ENCODE measurements at regions not wholly inside any gene's neighbourhood (a gene's known extent, or its start where the extent isn't known, plus 50 kb on each side); places are given as distances from the start of the nearest gene placed in this dataset.

- Mint-ChIP-seq H3K9me3 (peaks cover 0 to 4% (median 0%) of the 10 kb centered on the region in 11 donors), H3K4me1 (peaks cover 0 to 9% (median 7%) of the 10 kb centered on the region in 7 donors), H3K27me3 (peaks cover 0 to 47% (median 37%) of the 10 kb centered on the region in 5 donors), H3K27ac (no peak overlapping the region), H3K36me3 (no peaks in the 10 kb centered on the region), H3K4me3 (no peak overlapping the region)
- H3K27me3 ChIP-seq (ENCODE audit: control insufficient read depth in 2 of 2, insufficient read depth in 2 of 2, low read length in 2 of 2), result no peaks in the 10 kb centered on the region
- H3K4me3 ChIP-seq (ENCODE audit: low read length), result no peak overlapping the region
- ChIA-PET POLR2A (no interaction called here), CTCF (no interaction called here)
- H3K4me1 ChIP-seq (ENCODE audit: control insufficient read depth in 2 of 2, insufficient read depth in 2 of 2, low read length in 2 of 2), result no peaks in the 10 kb centered on the region
- no peak for DNase-seq
- no peaks in the 10 kb centered on the region for H3K36me3 ChIP-seq (ENCODE audit: control insufficient read depth in 2 of 3, insufficient read depth in 3 of 3, low read length in 3 of 3)
- H3K27ac ChIP-seq (ENCODE audit: low read depth, low read length), result no peak overlapping the region
- intact Hi-C loops (cut with micrococcal nuclease), result no loop called here
- no peak for ATAC-seq
- no peaks in the 10 kb centered on the region for H3K9me3 ChIP-seq (ENCODE audit: control insufficient read depth in 2 of 3, low read length in 3 of 3)
Observed at GRCh38 chr6:1203546-1203945, 108.4 kb upstream of the FOXQ1 start.

GRCh38 chr6:1202201-1202600 lies 109.7 kb upstream of the FOXQ1 start:
- no peaks in the 10 kb centered on the region for H3K4me1 ChIP-seq (ENCODE audit: control insufficient read depth in 2 of 2, insufficient read depth in 2 of 2, low read length in 2 of 2)
- ChIA-PET CTCF (no interaction called here), POLR2A (no interaction called here)
- Mint-ChIP-seq H3K4me1 (peaks cover 0 to 9% (median 7%) of the 10 kb centered on the region in 7 donors), H3K27ac (no peak overlapping the region), H3K9me3 (peaks cover 0 to 4% (median 0%) of the 10 kb centered on the region in 11 donors), H3K36me3 (no peaks in the 10 kb centered on the region), H3K27me3 (peaks cover 2 to 37% (median 27%) of the 10 kb centered on the region in 5 donors), H3K4me3 (no peak overlapping the region)
- ATAC-seq (no peak), DNase-seq (no peak)
- no peaks in the 10 kb centered on the region for H3K27me3 ChIP-seq (ENCODE audit: control insufficient read depth in 2 of 2, insufficient read depth in 2 of 2, low read length in 2 of 2)
- H3K4me3 ChIP-seq (ENCODE audit: low read length), result no peak overlapping the region
- no peaks in the 10 kb centered on the region for H3K36me3 ChIP-seq (ENCODE audit: control insufficient read depth in 2 of 3, insufficient read depth in 3 of 3, low read length in 3 of 3)
- H3K27ac ChIP-seq (ENCODE audit: low read depth, low read length), result no peak overlapping the region
- intact Hi-C loops (cut with micrococcal nuclease), result no loop called here
- no peaks in the 10 kb centered on the region for H3K9me3 ChIP-seq (ENCODE audit: control insufficient read depth in 2 of 3, low read length in 3 of 3)

- Mint-ChIP-seq H3K4me1 (peaks cover 0 to 9% (median 7%) of the 10 kb centered on the region in 7 donors), H3K36me3 (no peaks in the 10 kb centered on the region), H3K4me3 (no peak overlapping the region), H3K27ac (no peak overlapping the region), H3K9me3 (peaks cover 0 to 4% (median 0%) of the 10 kb centered on the region in 11 donors), H3K27me3 (peaks cover 2 to 32% (median 25%) of the 10 kb centered on the region in 5 donors)
- no peaks in the 10 kb centered on the region for H3K27me3 ChIP-seq (ENCODE audit: control insufficient read depth in 2 of 2, insufficient read depth in 2 of 2, low read length in 2 of 2)
- DNase-seq (no peak), ATAC-seq (no peak)
- H3K27ac ChIP-seq (ENCODE audit: low read depth, low read length), result no peak overlapping the region
- H3K4me1 ChIP-seq (ENCODE audit: control insufficient read depth in 2 of 2, insufficient read depth in 2 of 2, low read length in 2 of 2), result no peaks in the 10 kb centered on the region
- ChIA-PET POLR2A (no interaction called here), CTCF (no interaction called here)
- H3K4me3 ChIP-seq (ENCODE audit: low read length), result no peak overlapping the region
- no peaks in the 10 kb centered on the region for H3K36me3 ChIP-seq (ENCODE audit: control insufficient read depth in 2 of 3, insufficient read depth in 3 of 3, low read length in 3 of 3)
- intact Hi-C loops (cut with micrococcal nuclease), result no loop called here
- no peaks in the 10 kb centered on the region for H3K9me3 ChIP-seq (ENCODE audit: control insufficient read depth in 2 of 3, low read length in 3 of 3)
Observed at GRCh38 chr6:1201547-1202200, 110.2 kb upstream of the FOXQ1 start.

GRCh38 chr6:1200409-1201101 lies 111.3 kb upstream of the FOXQ1 start:
- ChIA-PET CTCF (interaction anchor here (0.7 kb wide), 1 partner anchor 401 kb away, joined by 3 read pairs; no protein-coding TSS in a partner anchor), POLR2A (no interaction called here)
- Histone ChIP-seq H3K4me3 (ENCODE audit: low read length) (no peak overlapping the region), H3K36me3 (ENCODE audit: control insufficient read depth in 2 of 3, insufficient read depth in 3 of 3, low read length in 3 of 3) (no peaks in the 10 kb centered on the region), H3K4me1 (ENCODE audit: control insufficient read depth in 2 of 2, insufficient read depth in 2 of 2, low read length in 2 of 2) (no peaks in the 10 kb centered on the region), H3K27ac (ENCODE audit: low read depth, low read length) (no peak overlapping the region), H3K9me3 (ENCODE audit: control insufficient read depth in 2 of 3, low read length in 3 of 3) (no peaks in the 10 kb centered on the region), H3K27me3 (ENCODE audit: control insufficient read depth in 2 of 2, insufficient read depth in 2 of 2, low read length in 2 of 2) (no peaks in the 10 kb centered on the region)
- Mint-ChIP-seq H3K4me3 (no peak overlapping the region), H3K9me3 (peaks cover 0 to 7% (median 3%) of the 10 kb centered on the region in 11 donors), H3K4me1 (peaks cover 0 to 9% (median 7%) of the 10 kb centered on the region in 7 donors), H3K36me3 (no peaks in the 10 kb centered on the region), H3K27me3 (peaks cover 2 to 30% (median 21%) of the 10 kb centered on the region in 5 donors), H3K27ac (no peak overlapping the region)
- DNase-seq (no peak), ATAC-seq (no peak)
- intact Hi-C loops (cut with micrococcal nuclease), result no loop called here

GRCh38 chr6:1200081-1200408 lies 111.9 kb upstream of the FOXQ1 start:
- Histone ChIP-seq H3K36me3 (ENCODE audit: control insufficient read depth in 2 of 3, insufficient read depth in 3 of 3, low read length in 3 of 3) (no peaks in the 10 kb centered on the region), H3K4me1 (ENCODE audit: control insufficient read depth in 2 of 2, insufficient read depth in 2 of 2, low read length in 2 of 2) (no peaks in the 10 kb centered on the region), H3K27me3 (ENCODE audit: control insufficient read depth in 2 of 2, insufficient read depth in 2 of 2, low read length in 2 of 2) (no peaks in the 10 kb centered on the region), H3K27ac (ENCODE audit: low read depth, low read length) (no peak overlapping the region), H3K9me3 (ENCODE audit: control insufficient read depth in 2 of 3, low read length in 3 of 3) (no peaks in the 10 kb centered on the region), H3K4me3 (ENCODE audit: low read length) (no peak overlapping the region)
- no peak overlapping the region for H3K27ac Mint-ChIP-seq
- peaks cover 2 to 30% (median 23%) of the 10 kb centered on the region in 5 donors for H3K27me3 Mint-ChIP-seq
- H3K36me3 Mint-ChIP-seq, result no peaks in the 10 kb centered on the region
- H3K4me1 Mint-ChIP-seq, result peaks cover 0 to 9% (median 7%) of the 10 kb centered on the region in 7 donors
- peaks cover 0 to 9% (median 3%) of the 10 kb centered on the region in 11 donors for H3K9me3 Mint-ChIP-seq
- ChIA-PET POLR2A (no interaction called here), CTCF (no interaction called here)
- H3K4me3 Mint-ChIP-seq, result no peak overlapping the region
- DNase-seq, result no peak
- no peak for ATAC-seq
- intact Hi-C loops (cut with micrococcal nuclease), result no loop called here

GRCh38 chr6:1197309-1197708 lies 114.6 kb upstream of the FOXQ1 start:
- intact Hi-C loops (cut with micrococcal nuclease), result no loop called here
- Histone ChIP-seq H3K36me3 (ENCODE audit: control insufficient read depth in 2 of 3, insufficient read depth in 3 of 3, low read length in 3 of 3) (no peaks in the 10 kb centered on the region), H3K27me3 (ENCODE audit: control insufficient read depth in 2 of 2, insufficient read depth in 2 of 2, low read length in 2 of 2) (no peaks in the 10 kb centered on the region), H3K4me3 (ENCODE audit: low read length) (no peak overlapping the region), H3K4me1 (ENCODE audit: control insufficient read depth in 2 of 2, insufficient read depth in 2 of 2, low read length in 2 of 2) (no peaks in the 10 kb centered on the region), H3K27ac (ENCODE audit: low read depth, low read length) (no peak overlapping the region), H3K9me3 (ENCODE audit: control insufficient read depth in 2 of 3, low read length in 3 of 3) (no peaks in the 10 kb centered on the region)
- POLR2A ChIA-PET, result no interaction called here
- Mint-ChIP-seq H3K4me3 (no peak overlapping the region), H3K36me3 (no peaks in the 10 kb centered on the region), H3K27me3 (peaks cover 2 to 35% (median 14%) of the 10 kb centered on the region in 5 donors), H3K27ac (no peak overlapping the region), H3K4me1 (peaks cover 0 to 3% (median 2%) of the 10 kb centered on the region in 7 donors), H3K9me3 (peaks cover 0 to 16% (median 6%) of the 10 kb centered on the region in 11 donors)
- DNase-seq (no peak), ATAC-seq (no peak)
- CTCF ChIA-PET, result no interaction called here

GRCh38 chr6:1191141-1191630 lies 120.7 kb upstream of the FOXQ1 start:
- Histone ChIP-seq H3K36me3 (ENCODE audit: control insufficient read depth in 2 of 3, insufficient read depth in 3 of 3, low read length in 3 of 3) (no peaks in the 10 kb centered on the region), H3K27me3 (ENCODE audit: control insufficient read depth in 2 of 2, insufficient read depth in 2 of 2, low read length in 2 of 2) (no peaks in the 10 kb centered on the region), H3K27ac (ENCODE audit: low read depth, low read length) (no peak overlapping the region), H3K9me3 (ENCODE audit: control insufficient read depth in 2 of 3, low read length in 3 of 3) (no peaks in the 10 kb centered on the region), H3K4me1 (ENCODE audit: control insufficient read depth in 2 of 2, insufficient read depth in 2 of 2, low read length in 2 of 2) (no peaks in the 10 kb centered on the region), H3K4me3 (ENCODE audit: low read length) (no peak overlapping the region)
- CTCF ChIA-PET, result no interaction called here
- ATAC-seq (no peak), DNase-seq (no peak)
- intact Hi-C loops (cut with micrococcal nuclease), result no loop called here
- H3K4me1 Mint-ChIP-seq, result no peaks in the 10 kb centered on the region
- no peaks in the 10 kb centered on the region for H3K36me3 Mint-ChIP-seq
- H3K9me3 Mint-ChIP-seq, result peaks cover 0 to 15% (median 5%) of the 10 kb centered on the region in 11 donors
- H3K27ac Mint-ChIP-seq, result no peak overlapping the region
- no peak overlapping the region for H3K4me3 Mint-ChIP-seq
- POLR2A ChIA-PET, result no interaction called here
- peaks cover 2 to 32% (median 22%) of the 10 kb centered on the region in 5 donors for H3K27me3 Mint-ChIP-seq
